SIG-M5 (cell line): ENCODE measurements at regions not wholly inside any gene's neighbourhood (a gene's known extent, or its start where the extent isn't known, plus 50 kb on each side); places are given as distances from the start of the nearest gene placed in this dataset.

Experiments used
- DNase-seq: peaks from one replicate; lab custom pipeline; 2025; lab: John Stamatoyannopoulos, UW

GRCh38 chr3:72299321-72299802 is 514.4 kb upstream of the PROK2 start:
- DNase-seq, result no peak

- DNase-seq, result no peak
Measured at GRCh38 chr3:72298201-72299152, 513.5 kb upstream of the PROK2 start.

GRCh38 chr3:72297481-72297880 is 512.5 kb upstream of the PROK2 start:
- DNase-seq, result no peak

GRCh38 chr3:72296477-72297111 is 511.6 kb upstream of the PROK2 start:
- no peak for DNase-seq

- DNase-seq, result no peak
Measured at GRCh38 chr3:72295962-72296450, 511.1 kb upstream of the PROK2 start.

GRCh38 chr3:72295276-72295961 is 510.5 kb upstream of the PROK2 start:
- DNase-seq, result no peak

GRCh38 chr3:72290859-72291638 is 506.1 kb upstream of the PROK2 start:
- no peak for DNase-seq

GRCh38 chr3:72289692-72290071 is 504.7 kb upstream of the PROK2 start:
- DNase-seq, result no peak

- no peak for DNase-seq
Measured at GRCh38 chr3:72288955-72289691, 504.2 kb upstream of the PROK2 start.

GRCh38 chr3:72287956-72288355 is 503.0 kb upstream of the PROK2 start:
- DNase-seq, result no peak

GRCh38 chr3:72285502-72285901 is 500.6 kb upstream of the PROK2 start:
- no peak for DNase-seq

- DNase-seq, result no peak
Measured at GRCh38 chr3:72284471-72284870, 499.5 kb upstream of the PROK2 start.

GRCh38 chr3:72282918-72283317 is 498.0 kb upstream of the PROK2 start:
- DNase-seq, result no peak

- DNase-seq, result no peak
Measured at GRCh38 chr3:72281551-72281950, 496.6 kb upstream of the PROK2 start.

GRCh38 chr3:72280876-72281275 is 495.9 kb upstream of the PROK2 start:
- DNase-seq, result no peak

- DNase-seq, result no peak
Measured at GRCh38 chr3:72279631-72280041, 494.7 kb upstream of the PROK2 start.

GRCh38 chr3:72279068-72279604 is 494.2 kb upstream of the PROK2 start:
- no peak for DNase-seq

- DNase-seq, result no peak
Measured at GRCh38 chr3:72278349-72279067, 493.6 kb upstream of the PROK2 start.

- no peak for DNase-seq
Measured at GRCh38 chr3:72277710-72278109, 492.8 kb upstream of the PROK2 start.

- DNase-seq, result no peak
Measured at GRCh38 chr3:72276806-72277205, 491.9 kb upstream of the PROK2 start.
